Activated effector memory CD4-positive, alpha-beta T cell treated with Interleukin-2 at 50 U/mL for 16 hours (primary cell): ENCODE measurements at regions not wholly inside any gene's neighbourhood (a gene's known extent, or its start where the extent isn't known, plus 50 kb on each side); places are given as distances from the start of the nearest gene placed in this dataset.

Source experiments
- DNase-seq: peaks from one replicate; pipeline ENCODE4 v3.0.0-alpha.2; 2020

DNA sequence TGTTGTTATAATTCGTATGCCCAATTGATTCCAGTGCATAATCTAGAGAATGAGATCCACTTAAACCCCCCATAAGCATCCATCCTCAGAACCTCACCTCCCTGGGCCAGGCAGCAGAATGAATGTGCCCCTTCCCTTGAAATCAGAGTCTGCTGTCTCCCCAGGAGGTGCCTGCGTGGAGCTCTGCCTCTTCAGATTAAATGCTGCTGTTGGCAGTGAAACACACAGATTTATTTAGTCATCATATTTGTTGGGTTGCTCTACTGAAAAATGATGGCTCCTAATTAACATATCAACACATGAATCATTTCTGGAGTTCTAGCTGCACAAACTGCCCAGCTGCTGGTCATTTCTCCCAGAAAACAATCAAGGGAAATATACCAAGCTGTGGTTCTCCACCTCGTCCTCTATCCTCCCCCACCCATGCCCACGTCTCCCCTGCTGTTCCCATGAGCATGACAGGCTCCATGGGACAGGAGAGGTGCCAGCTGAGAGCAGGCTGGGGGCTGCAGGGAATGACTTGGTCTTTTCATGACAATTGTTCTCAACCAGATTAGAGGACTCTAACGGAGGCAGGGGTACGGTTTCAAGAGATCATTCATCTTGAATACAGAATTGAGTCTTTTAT lies 633.1 kb downstream of the CDH26 start:
- no peak for DNase-seq

DNA sequence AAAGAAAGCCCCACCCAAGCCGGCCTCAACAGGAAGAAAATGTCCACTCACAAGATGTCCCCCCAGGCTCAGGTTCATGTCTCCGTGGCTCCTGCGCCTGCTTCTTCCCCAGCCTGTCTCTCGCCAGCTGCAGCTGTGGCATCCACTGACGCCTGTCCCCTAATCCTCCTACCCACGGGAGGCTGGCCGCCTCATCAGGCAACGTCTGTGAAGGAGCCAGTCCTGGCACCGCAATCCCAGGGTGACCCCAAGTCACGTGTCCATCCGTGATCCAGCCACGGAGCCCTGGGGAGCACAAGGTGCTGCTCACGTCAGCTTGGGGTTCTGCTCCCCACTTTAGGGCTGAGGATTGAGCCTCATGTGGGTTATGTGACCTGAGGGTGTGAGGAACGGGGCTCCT lies 640.3 kb downstream of the CDH26 start:
- DNase-seq, result no peak

DNA sequence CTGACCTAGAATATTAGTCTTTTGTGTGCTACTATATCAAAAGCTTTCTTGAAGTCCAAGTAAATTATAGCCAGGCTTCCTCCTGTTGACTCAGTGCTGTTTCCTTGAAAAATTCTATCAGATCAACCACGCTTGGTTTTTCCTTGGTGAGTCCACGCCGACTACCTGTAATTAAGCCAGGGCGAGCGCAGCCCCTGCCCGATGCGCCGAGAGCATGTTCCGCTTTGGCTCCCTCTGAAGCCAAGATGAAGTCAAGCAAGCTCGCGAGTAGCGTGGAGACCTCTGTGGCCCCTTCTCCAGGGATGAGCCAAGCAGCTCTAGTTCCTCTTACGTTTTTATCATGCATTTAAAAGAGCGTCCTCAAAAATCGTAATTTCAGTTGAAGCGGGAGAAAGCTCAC lies 641.2 kb downstream of the CDH26 start:
- no peak for DNase-seq

DNA sequence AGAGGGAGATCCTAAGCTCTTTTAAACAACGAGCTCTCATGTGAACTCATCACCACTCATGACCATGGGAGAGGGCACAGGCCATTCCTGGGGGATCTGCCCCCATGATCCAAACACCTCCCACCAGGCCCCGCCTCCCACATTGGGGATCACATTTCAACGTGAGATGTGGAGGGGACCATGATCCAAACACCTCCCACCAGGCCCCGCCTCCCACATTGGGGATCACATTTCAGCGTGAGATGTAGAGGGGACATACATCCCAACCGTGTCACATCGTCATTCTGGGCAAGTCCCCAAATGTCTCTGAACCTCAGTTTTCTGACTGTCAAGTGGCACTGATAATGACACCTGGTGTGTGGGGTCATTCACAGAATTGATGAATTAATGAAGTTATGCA lies 641.8 kb downstream of the CDH26 start:
- no peak for DNase-seq

DNA sequence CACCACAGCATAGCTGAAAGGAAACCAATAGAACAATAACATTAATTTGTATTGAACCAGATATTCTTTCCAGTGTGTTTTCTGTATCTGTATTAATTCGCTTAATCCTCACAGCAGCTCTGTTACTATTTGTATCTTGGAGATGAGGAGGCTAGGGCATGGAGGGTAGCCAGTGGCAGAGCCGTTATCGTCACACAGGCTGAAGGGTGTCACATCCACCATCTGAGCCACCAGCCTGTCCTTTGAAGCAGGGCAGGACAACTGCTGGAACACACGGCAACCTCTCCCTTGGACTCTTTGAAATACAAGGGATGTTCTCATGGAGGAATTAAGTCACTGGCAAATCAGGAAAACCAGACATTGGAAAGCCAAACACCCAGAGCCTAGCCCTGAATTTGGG lies 628.0 kb upstream of the CDH4 start:
- DNase-seq, result no peak

DNA sequence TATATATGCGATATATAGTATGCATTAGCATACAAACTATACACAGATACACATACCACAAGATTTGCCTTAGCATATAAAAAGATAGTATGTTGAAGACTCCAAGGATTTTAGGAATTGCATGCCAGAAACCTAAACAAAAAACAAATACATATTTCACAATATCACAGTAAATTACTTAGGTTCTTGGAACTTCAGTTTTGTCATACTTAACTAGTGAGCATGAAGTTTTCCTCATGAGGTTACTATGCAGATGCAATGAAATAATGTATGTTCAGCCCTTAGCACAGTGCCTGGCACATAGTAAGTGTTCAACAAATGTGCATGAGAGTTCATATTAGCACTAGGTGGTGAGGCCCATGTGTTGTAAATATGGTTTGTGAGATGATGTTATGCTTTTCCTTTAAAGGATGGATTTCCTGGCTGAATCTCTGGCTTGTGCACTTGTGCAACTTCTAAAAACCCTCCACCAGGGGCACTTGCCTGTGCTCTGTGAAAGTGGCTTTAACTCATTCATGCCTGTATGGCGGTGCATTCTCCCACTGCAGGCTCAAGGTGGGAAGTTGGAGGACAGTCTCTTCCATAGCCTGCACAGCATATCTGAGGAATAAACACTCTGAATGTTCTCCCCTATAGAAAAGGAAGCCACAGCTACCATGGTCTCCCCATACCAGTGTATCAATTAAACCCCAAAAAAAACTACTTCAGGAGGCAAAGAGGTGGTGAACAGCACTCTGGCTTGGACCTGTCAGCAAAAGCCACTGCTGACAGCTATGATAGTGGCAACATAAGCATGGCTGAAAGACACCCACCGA lies 624.1 kb upstream of the CDH4 start:
- DNase-seq, result no peak

DNA sequence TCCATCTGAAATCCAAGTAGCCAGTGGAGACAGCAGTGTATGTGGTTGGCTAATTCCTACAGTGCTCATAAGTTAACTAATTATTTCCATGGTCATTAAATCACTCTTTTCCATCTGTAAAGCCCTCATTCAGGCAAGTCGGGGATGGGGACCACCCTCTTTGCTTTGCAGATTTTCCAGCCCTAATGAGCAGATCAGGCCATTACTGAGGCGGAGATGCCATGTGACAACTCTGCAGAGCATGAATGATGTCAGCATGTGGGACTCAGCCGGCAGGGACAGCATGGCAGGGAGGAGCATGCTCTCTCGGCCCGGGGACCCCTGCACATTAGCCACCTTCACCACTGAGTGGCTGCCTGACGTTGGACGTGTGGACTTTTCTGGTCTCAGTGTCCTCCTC lies 623.3 kb upstream of the CDH4 start:
- DNase-seq, result no peak

DNA sequence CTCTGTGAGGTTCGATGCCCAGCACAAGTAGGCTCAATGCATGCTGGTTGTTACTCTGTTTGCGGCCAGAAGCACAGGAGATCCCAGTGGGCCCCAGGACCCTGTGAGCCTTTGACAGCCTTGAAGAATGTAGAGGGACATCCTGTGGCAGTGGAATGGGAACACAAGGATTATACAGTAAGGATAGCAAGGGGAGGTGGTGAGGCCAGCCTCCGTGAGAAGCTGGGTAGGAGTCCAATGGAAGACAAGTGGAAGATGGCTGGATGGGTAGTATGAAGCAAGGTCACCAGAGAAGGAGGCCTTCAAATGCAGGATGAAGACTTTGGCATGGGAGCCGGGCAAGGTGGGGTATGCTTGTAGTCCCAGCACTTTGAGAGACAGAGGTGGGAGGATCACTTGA lies 622.9 kb upstream of the CDH4 start:
- no peak for DNase-seq

DNA sequence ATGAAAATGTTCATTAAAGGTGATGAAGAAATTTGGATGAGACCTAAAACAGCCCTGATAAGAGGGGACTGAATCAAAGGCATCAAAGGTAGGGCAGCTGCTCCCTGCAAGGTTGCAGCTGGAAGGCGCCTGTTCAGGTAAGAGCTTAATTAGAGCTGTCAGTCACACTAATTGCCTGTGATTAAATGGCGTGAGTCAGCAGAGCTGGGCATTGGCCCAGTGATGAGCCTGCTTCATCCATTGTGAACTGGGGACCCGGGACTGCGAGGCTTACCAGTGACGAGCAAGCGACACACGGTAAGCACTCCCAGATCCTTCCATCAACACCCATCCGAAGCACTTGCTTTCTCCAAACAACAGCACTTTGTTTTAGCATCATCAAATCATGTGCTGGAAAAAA lies 621.5 kb upstream of the CDH4 start:
- no peak for DNase-seq

DNA sequence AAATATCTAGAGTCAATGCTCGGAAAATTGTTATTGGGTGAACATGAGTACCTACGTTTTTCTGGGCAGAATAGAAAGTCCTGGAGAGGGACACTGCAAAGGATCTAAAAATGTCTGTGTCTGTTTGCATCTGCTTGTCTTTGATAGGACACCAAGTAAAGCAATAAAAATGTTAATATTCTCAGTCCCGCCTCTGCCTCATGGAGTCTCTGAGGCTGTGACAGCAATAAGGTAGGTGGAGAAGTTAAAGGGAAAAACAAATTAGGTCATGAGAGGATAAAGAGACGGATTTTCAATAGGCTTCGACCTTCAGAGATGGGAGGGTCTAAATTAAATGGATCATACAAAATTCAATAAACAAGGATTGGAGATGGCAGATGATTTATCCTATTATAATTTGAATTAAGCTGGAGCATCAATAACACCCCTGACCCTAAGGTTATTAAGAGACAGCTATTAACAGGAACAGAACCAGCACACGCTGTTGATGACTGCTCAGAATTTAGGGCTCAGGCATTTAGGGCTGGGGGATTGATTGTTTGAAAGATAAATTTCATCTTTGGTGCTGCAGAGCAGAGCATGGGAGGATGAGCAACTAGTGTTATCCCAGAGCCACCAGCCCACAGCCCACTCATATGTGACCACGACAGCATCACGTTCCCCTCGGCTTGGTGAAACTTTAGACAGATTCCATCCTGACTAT lies 620.3 kb upstream of the CDH4 start:
- DNase-seq, result no peak

DNA sequence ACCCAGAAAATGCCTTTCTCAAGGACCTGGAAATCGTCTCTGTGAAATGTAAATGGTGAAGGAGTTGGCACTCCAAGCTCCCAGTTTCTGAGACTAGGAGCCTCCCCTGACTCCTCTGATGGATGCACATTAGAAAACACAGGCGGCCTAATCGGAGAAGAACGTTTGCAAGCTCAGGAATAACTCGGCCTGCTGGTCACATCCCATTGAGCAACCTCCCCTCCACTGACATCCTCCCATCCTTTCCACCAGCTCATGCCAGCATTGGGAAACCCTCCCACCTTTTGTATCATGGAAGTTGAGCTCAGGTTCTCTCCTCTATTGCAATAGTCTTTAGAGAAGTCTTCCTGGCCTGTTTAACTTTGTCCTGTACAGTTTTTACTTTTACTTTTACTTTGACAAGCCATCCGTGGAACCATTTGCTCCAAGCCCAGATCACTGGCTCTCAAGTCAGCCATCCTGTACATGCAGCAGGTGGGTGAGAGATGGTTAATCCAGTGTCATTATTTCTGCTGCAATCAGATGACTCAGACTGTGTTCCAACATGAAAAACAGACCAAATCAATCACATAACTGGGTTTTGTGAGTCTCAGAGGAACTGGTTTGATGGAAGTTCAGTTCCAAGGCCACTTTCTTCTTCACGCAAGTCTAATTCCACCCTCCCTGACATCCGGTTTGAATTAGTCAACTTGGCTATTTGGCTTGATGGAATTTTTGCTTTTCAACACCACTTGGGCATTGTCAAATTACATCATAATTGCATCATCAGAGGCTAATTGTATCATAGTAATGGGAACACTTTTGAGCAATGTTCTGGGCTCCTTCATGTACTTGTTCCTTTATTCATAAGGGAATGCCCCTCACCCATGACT lies 619.4 kb upstream of the CDH4 start:
- no peak for DNase-seq

DNA sequence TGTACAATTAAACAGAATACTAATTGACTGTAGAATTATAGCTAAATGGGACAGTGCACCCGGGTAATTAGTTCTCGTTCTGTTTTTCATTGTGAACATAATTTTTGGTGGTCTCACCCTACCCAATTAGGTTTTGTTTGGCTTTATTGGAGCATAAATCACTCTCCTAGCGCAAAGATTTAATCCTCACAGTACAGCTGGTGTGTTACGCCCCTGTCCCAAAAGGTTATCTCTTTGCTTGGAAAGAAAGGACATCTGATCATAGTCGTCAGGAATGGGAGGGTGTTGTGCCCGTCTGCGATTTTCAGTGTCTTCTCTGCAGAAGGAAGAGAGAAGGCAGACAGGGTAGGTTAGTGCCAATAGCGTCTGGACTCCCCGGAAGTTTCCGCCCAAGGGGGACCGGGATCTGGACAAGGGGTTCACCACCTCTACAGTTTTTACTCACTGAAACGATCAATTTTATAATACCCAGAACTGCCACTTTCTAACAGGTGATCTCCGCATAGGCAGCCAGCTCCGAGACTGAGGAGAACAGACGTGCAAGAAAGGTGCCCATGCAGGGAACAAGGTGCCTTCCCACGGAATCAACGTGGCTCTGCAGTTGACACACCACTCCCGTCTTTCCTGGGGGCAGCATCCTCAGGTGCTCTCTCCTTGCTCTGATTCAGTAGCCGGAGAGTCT lies 617.4 kb upstream of the CDH4 start:
- no peak for DNase-seq

DNA sequence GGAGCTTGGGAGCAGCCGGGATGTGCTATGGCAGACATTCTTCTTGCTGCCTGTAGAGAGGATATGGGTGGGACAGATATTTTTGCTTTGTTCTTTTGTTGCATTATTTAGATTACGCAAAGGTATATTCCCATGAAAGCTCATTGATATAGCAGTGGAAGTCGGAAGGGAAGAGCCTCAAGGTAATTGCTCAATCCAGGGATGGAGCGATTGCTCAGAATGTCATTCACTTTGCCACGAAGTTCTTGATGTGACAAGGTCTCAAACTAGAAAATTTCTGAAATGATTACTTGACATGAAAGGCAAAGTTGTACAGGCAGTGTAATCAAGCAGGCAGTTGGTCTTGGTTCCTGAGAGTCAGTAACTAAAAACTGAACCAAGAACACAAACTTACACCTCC lies 615.6 kb upstream of the CDH4 start:
- DNase-seq, result no peak

DNA sequence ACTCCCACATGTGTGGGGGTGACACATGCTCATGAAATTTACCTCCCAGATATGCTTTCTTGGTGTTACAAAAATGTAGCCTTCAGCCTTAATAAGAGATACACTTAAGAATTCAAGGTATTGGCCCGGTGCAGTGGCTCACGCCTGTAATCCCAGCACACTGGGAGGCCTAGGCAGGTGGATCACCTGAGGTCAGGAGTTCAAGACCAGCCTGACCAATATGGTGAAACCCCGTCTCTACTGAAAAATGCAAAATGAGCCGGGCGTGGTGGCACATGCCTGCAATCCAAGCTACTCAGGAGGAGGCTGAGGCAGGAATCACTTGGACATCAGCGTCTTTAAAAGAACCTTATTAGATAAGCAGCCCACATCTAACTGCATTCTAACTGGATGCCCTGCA lies 614.3 kb upstream of the CDH4 start:
- no peak for DNase-seq

DNA sequence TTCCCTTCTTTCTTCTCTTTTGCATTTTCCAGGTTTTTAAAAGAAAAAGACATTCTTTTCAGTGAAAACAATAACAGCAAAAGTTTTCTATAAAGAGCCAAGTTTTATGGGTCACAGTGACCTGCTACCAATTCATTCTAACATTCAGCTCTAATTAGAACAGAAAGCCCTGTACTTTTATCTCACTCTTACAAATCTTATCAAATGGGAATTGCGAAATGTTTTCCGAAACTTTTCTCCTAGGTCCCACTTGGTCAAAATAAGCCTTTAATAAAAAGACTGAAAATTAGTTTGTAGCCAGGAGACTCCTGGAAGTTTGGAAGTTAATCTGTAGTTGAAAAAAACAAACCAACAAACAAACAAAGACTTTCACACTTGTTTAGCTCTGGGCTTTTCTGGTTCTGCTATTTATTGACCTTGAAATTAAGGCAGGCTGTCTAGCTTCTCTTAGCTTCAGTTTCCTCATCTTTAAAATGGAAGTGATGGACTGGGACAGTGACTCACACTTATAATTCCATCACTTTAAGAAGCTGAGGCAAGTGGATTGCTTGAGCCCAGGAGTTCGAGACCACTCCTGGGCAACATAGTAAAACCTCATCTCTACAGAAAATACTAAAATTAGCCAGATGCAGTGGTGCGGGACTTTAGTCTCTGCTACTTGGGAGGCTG lies 613.5 kb upstream of the CDH4 start:
- DNase-seq, result no peak

DNA sequence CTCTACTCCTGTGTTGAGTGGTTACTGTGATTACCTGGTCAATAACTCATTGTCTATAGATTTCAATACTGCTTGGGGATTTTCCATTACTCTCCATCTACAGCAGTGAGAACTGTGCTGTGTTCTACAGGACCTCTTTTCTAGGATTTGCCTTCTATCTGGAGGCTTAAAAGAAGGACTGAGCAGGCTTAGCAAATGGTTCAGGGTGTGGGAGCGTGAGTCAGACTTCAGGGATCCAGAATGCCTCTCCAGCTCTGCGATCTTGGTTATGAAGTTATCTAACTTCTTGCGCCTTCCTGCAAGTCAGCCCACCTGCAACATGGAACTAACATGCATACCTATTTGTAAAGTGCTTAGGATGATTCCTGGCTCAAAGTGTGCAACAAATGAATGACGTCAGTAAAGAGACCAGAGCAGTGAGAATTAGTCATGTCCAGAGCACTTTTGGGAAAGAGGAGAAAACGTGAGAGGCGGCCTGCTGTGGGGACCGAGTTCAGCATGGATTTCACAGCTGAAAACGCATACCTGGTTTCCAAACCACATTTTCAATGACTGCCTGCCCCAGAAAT lies 610.1 kb upstream of the CDH4 start:
- no peak for DNase-seq

DNA sequence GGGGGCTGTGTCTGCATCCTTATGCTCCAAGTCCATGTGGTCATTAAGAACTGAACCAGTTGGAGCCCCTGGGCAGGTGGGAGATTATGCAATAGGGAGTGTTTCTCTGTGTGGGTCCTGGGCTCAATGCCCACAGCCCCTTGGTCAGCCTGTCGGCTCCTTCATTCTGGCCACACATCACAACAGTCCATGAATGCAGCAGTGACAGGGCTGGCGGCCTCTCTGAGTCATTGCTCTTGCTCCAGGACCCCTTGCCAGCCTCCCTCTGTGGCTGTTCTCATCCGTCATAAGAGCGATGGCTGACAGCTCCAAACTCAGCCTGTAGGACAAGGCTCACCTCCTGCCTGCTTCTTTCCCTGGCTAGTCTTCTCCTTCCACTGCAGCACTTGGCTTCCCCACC lies 609.5 kb upstream of the CDH4 start:
- DNase-seq, result no peak

DNA sequence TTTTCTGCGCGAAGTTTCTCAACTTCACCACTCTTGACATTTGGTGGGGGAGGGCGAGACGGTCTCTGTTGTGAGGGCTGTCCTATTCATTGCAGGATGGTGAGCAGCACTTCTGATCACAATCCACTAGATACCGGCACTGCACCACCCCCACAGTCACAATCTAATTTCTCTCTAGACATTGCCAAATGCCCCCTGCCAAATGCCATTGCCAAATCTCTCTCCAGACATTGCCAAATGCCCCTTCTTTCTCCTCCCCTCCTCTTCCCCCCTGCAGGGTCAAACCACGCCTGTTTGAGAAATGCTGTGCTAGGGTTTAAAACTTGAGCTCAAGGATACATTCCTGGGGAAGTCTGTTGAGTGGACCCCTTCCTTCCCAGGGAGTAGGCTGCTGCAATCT lies 603.5 kb upstream of the CDH4 start:
- DNase-seq, result no peak

DNA sequence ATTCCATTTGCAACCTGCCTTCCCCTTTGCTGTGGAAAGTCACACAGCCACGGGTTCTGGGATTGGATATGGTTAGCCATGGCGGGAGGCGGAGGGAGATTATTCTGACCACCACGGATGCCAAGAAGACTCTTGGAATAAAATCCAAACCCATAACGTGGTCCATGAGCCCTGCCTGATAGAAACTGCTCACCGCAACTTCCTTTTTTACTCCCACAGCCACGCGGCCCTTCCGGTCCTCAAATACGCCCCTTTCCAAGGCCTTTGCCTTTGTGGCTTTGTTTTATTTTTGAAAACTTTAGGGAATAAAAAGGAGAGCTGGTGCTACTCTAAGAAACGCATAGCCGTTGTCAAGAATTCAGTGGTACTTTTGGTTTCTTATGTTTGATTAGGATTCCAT lies 602.5 kb upstream of the CDH4 start:
- no peak for DNase-seq

DNA sequence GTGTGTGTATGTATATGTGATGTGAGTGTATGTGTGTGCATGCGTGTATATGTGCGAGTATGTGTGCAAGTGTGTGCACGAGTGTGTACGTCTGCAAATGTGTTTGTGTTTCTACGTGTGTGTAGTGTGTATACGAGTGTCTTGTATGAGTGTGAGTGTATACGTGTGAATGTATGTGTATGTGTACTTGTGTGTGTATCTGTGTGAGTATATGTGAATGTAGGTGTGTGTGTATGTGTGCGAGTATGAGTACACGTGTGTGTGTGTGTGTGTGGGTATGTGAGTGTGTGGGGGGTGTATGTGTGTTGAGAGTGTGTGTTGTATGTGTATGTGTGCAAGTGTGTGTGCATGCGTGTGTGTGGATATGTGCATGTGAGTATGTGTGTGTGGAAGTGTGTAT lies 602.0 kb upstream of the CDH4 start:
- DNase-seq, result no peak

DNA sequence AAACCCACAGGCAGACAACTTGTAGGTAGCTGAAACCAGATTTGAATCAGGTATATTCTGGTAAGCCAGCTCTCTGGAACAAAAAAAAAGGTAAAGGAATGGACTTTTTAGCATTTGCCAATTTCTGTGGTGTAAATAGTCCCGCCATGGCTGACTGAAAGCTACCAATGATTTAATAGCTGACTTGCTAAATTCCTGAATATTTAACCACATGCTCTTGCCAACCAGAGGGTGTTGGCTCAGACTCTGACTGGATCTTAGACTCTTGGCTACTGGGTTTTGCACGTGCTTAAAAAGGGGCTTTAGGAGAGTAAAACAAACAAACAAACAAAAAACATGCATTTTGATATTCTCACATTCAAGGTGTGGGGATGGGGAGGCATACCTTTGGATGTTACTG lies 600.0 kb upstream of the CDH4 start:
- DNase-seq, result no peak

DNA sequence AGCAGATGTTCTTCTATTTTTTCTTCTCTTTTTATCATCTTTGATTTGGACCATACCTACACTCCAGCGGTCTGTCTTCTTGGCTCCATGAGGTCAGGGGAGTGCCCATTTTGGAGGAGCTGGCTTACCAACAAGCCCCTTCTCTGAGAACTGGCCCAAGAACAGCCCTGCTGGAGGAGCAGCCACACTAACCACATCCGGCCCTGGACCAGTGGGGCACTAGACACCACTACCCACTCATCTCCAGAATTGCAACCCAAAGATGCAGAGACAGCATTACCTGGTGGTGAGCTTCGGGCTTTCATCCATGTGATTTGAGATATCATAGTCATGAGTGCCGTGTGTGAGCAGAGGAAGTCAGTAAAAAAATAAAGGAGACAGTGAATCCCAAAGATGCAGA lies 599.4 kb upstream of the CDH4 start:
- DNase-seq, result no peak
